NCI-H2107 treated with DMSO at 0.1 percent for 48 hours (cell line): ENCODE measurements at regions not wholly inside any gene's neighbourhood (a gene's known extent, or its start where the extent isn't known, plus 50 kb on each side); places are given as distances from the start of the nearest gene placed in this dataset.
A peak's percentile ranks its signal among the peaks of the same experiment; 100 is the strongest.

Experiments
- DNase-seq: peaks from one replicate; lab custom pipeline; 2025; ENCODE audit not compliant: unreplicated experiment; lab: John Stamatoyannopoulos, UW

GRCh38 chr10:31614611-31615010, 295.6 kb downstream of the ZEB1 start:
- no peak for DNase-seq

GRCh38 chr10:31612082-31612481, 293.1 kb downstream of the ZEB1 start:
- DNase-seq: no peak

- DNase-seq: no peak
These were observed 292.1 kb downstream of the ZEB1 start for GRCh38 chr10:31611161-31611560.

GRCh38 chr10:31607481-31607880, 288.5 kb downstream of the ZEB1 start:
- DNase-seq: no peak

- no peak for DNase-seq
These were observed 287.8 kb downstream of the ZEB1 start for GRCh38 chr10:31606841-31607240.

- no peak for DNase-seq
These were observed 287.0 kb downstream of the ZEB1 start for GRCh38 chr10:31605861-31606525.

- DNase-seq: no peak
These were observed 286.4 kb downstream of the ZEB1 start for GRCh38 chr10:31605426-31605825.

- DNase-seq: no peak
These were observed 285.7 kb downstream of the ZEB1 start for GRCh38 chr10:31604646-31605170.

- DNase-seq: peak; percentile 36
These were observed 285.1 kb downstream of the ZEB1 start for GRCh38 chr10:31604096-31604495.

GRCh38 chr10:31603235-31604087, 284.4 kb downstream of the ZEB1 start:
- peak; percentile 76 for DNase-seq

GRCh38 chr10:31602541-31603234, 283.7 kb downstream of the ZEB1 start:
- DNase-seq: no peak

GRCh38 chr10:31601136-31601535, 282.1 kb downstream of the ZEB1 start:
- no peak for DNase-seq

- no peak for DNase-seq
These were observed 280.8 kb downstream of the ZEB1 start for GRCh38 chr10:31599626-31600504.

- DNase-seq: no peak
These were observed 277.7 kb downstream of the ZEB1 start for GRCh38 chr10:31596765-31597164.

- no peak for DNase-seq
These were observed 277.0 kb downstream of the ZEB1 start for GRCh38 chr10:31595992-31596391.

GRCh38 chr10:31594347-31594873, 275.4 kb downstream of the ZEB1 start:
- DNase-seq: no peak

- DNase-seq: no peak
These were observed 274.1 kb downstream of the ZEB1 start for GRCh38 chr10:31593124-31593523.

- no peak for DNase-seq
These were observed 272.6 kb downstream of the ZEB1 start for GRCh38 chr10:31591569-31591968.

GRCh38 chr10:31590023-31590800, 271.2 kb downstream of the ZEB1 start:
- no peak for DNase-seq

- no peak for DNase-seq
These were observed 268.7 kb downstream of the ZEB1 start for GRCh38 chr10:31587691-31588090.
